Adrenal gland (tissue), 9 donors: ENCODE measurements at regions not wholly inside any gene's neighbourhood (a gene's known extent, or its start where the extent isn't known, plus 50 kb on each side); places are given as distances from the start of the nearest gene placed in this dataset.

Source experiments
- DNase-seq, 7 donors: peaks; one replicate each; pipeline ENCODE4 v3.0.0-alpha.2; 2019 to 2020
- H3K27ac ChIP-seq, 5 donors: fragments of 200-600 bp; sonication (generic) in 4 of 5; 1 replicate in 3 of 5; 2 replicates in 2 of 5; pipeline versions ENCODE4 v1.5.1 to v1.8.0; 2016 to 2020; ENCODE audit warnings: mild to moderate bottlenecking in 1 of 5
- H3K27me3 ChIP-seq: fragments of 200-600 bp; 2 replicates; pipeline ENCODE4 v1.8.0; 2021
- H3K36me3 ChIP-seq, 2 donors: fragments of 200-600 bp; replicated peaks in 1 of 2; 1 replicate in 1 of 2; 2 replicates in 1 of 2; pipeline versions ENCODE4 v1.5.1 to v1.8.0; 2018 to 2022
- H3K4me1 ChIP-seq, 2 donors: fragments of 200-600 bp; replicated peaks in 1 of 2; 1 replicate in 1 of 2; 2 replicates in 1 of 2; pipeline versions ENCODE4 v1.5.1 to v1.8.0; 2018 to 2021
- H3K4me3 ChIP-seq, 4 donors: fragments of 200-600 bp; sonication (generic) in 3 of 4; one replicate each; pipeline ENCODE4 v1.5.1; 2016 to 2018
- H3K9me3 ChIP-seq, 3 donors: fragments of 200-600 bp; sonication (generic) in 1 of 3; replicated peaks in 1 of 3; 1 replicate in 2 of 3; 2 replicates in 1 of 3; pipeline versions ENCODE4 v1.5.1 to v1.8.0; 2016 to 2021
- CTCF ChIP-seq, 6 experiments: fragments of 450-650 bp in 4 of 6; fragments of 200-600 bp in 2 of 6; sonication (generic) in 1 of 6; IDR thresholded peaks; 1 replicate in 5 of 6; 2 replicates in 1 of 6; pipeline versions ENCODE4 v1.5.1 to v1.8.0; 2016 to 2021; ENCODE audit warnings: antibody characterized with exemption in 6 of 6, mild to moderate bottlenecking in 2 of 6, moderate library complexity in 1 of 6
- POLR2A ChIP-seq, 2 donors: fragments of 450-650 bp; IDR thresholded peaks; one replicate each; pipeline ENCODE4 v1.6.1; 2017; ENCODE audit warnings: antibody characterized with exemption in 2 of 2, mild to moderate bottlenecking in 2 of 2, moderate library complexity in 1 of 2
- WGBS, 4 donors: extraction: QIAGEN DNeasy Blood & Tissue Kit in 2 of 4; methylation state at CpG; one replicate each; pipeline versions ENCODE4 v1.1.5 to v1.1.7; 2013 to 2017; 5-methylcytosine and 5-hydroxymethylcytosine counted together
- intact Hi-C, 2 donors: fragments of 100-400 bp; cut with DNase I; formaldehyde crosslinking; loops; one replicate each; pipeline versions ENCODE4 v1.14.1 to v1.15.0; 2022 to 2023
- donor health status: healthy with polysubstance abuse.
- donor health status: Bipolar disorder and iron deficiency.
- donor health status: DM: yes; HTN: yes; CAD: no.
- donor health status: DM: no; HTN: no; CAD: no.
- donor health status: DM: no; HTN: no; CAD: no.

- Histone ChIP-seq H3K4me1 (no peaks in the 10 kb centered on the region), H3K4me3 (no peak overlapping the region), H3K27ac (no peak overlapping the region), H3K9me3 (no peaks in the 10 kb centered on the region), H3K27me3 (no peaks in the 10 kb centered on the region), H3K36me3 (no peaks in the 10 kb centered on the region)
- DNase-seq: no peak
- intact Hi-C loops: no loop called here
- no peak for TF ChIP-seq CTCF (IDR thresholded peaks at IDR 0.05)
- TF ChIP-seq POLR2A (IDR thresholded peaks at IDR 0.05): no peak
- 53 to 65% (median 56%) methylated on average over 2 of the region's 2 CpGs for WGBS, 4 donors
Observed at GRCh38 chr9:13487498-13487897, 208.0 kb upstream of the MPDZ start.

- DNase-seq: no peak
- H3K27ac ChIP-seq: no peak overlapping the region
- intact Hi-C loops: no loop called here
- no peaks in the 10 kb centered on the region for H3K9me3 ChIP-seq
- no peaks in the 10 kb centered on the region for H3K4me1 ChIP-seq
- H3K27me3 ChIP-seq: no peaks in the 10 kb centered on the region
- H3K4me3 ChIP-seq: no peak overlapping the region
- TF ChIP-seq POLR2A (IDR thresholded peaks at IDR 0.05) (no peak), CTCF (IDR thresholded peaks at IDR 0.05) (no peak)
- no peaks in the 10 kb centered on the region for H3K36me3 ChIP-seq
- 66 to 81% (median 69%) methylated on average over 5 of the region's 5 CpGs for WGBS, 4 donors
Observed at GRCh38 chr9:13487071-13487470, 207.6 kb upstream of the MPDZ start.

- H3K27ac ChIP-seq: peak overlapping the region in 1 of 5 donors; percentile 20
- no peaks in the 10 kb centered on the region for H3K4me1 ChIP-seq
- H3K27me3 ChIP-seq: no peaks in the 10 kb centered on the region
- H3K9me3 ChIP-seq: no peaks in the 10 kb centered on the region
- 68 to 86% (median 75%) methylated on average over 3 of the region's 3 CpGs for WGBS, 4 donors
- TF ChIP-seq CTCF (IDR thresholded peaks at IDR 0.05) (peak in 2 of 6 experiments; percentile 14 to 24), POLR2A (IDR thresholded peaks at IDR 0.05) (no peak)
- no peaks in the 10 kb centered on the region for H3K36me3 ChIP-seq
- no peak overlapping the region for H3K4me3 ChIP-seq
- intact Hi-C loops: no loop called here
- peak in 6 of 7 donors; percentile 16 to 61 (median 27) for DNase-seq
Observed at GRCh38 chr9:13485068-13485596, 205.6 kb upstream of the MPDZ start.

DNA sequence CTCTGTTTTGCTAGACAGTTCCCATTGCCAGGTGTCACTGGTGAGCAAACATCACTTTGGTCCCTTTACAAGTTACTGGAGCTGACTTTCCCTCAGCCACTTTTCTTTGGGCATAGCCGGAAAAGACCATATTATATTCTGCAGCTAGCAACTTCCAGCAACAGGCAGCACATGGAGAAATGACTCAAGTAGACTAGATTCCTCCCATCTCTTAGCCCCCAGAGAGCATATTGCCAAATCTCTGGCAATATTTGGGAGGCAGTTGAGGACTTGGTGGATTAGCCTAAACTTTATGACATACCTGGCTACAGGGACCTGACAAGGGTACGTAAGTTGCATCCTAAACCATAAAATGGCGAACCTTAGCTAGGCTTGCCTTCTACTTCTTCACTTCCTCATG is 204.7 kb upstream of the MPDZ start:
- H3K27ac ChIP-seq: no peak overlapping the region
- TF ChIP-seq CTCF (IDR thresholded peaks at IDR 0.05) (no peak), POLR2A (IDR thresholded peaks at IDR 0.05) (no peak)
- intact Hi-C loops: no loop called here
- H3K4me1 ChIP-seq: no peaks in the 10 kb centered on the region
- 77 to 82% (median 80%) methylated on average over 3 of the region's 3 CpGs for WGBS, 4 donors
- H3K27me3 ChIP-seq: no peaks in the 10 kb centered on the region
- H3K4me3 ChIP-seq: no peak overlapping the region
- DNase-seq: no peak
- H3K9me3 ChIP-seq: no peaks in the 10 kb centered on the region
- H3K36me3 ChIP-seq: no peaks in the 10 kb centered on the region
